M059J (cell line): ENCODE measurements at regions not wholly inside any gene's neighbourhood (a gene's known extent, or its start where the extent isn't known, plus 50 kb on each side); places are given as distances from the start of the nearest gene placed in this dataset.
"Not testable (repeated sequence)": the region's sequence is repeated elsewhere in the genome, so short reads cannot be mapped to it uniquely, and the experiment has no call there.

ENCODE experiments used
- DNase-seq: peaks from one replicate; pipeline ENCODE4 v3.0.0-alpha.2; 2012; ENCODE audit warnings: low read depth

DNA sequence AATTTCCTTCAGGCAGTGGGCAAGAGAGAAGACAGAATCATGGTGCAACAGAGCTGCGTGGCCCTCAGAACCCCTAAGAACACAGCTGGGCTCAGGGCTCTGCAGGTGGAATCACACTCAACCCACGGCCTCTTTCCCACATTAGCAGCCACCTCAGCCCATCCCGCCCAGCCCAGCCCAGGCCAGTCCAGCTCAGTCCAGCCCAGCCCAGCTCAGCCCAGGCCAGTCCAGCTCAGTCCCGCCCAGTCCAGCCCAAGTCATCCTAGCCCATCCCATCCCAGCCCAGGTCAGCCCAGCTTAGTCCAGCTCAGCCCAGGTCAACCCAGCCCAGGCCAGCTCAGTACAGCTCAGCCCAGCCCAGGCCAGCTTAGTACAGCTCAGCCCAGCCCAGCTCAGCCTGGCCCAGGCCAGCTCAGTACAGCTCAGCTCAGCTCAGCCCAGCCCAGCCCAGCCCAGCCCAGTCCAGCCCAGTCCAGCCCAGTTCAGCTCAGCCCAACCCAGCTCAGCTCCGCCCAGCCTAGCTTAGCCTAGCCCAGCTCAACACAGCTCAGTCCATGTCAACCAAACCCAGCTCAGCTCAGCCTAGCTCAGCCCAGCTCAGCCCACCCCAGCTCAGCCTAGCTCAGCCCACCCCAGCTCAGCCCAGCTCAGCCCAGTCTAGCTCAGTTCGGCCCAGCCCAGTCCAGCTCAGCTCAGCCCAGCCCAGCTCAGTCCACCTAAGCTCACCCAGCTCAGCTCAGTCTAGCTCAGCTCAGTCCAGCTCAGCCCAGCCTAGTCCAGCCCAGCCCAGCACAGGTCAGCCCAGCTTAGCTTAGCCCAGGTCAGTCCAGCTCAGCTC lies 183.1 kb downstream of the TMEM121 start:
- no peak for DNase-seq

- no peak for DNase-seq
Observed at GRCh38 chr14:105710119-105711043, 184.0 kb downstream of the TMEM121 start.

DNA sequence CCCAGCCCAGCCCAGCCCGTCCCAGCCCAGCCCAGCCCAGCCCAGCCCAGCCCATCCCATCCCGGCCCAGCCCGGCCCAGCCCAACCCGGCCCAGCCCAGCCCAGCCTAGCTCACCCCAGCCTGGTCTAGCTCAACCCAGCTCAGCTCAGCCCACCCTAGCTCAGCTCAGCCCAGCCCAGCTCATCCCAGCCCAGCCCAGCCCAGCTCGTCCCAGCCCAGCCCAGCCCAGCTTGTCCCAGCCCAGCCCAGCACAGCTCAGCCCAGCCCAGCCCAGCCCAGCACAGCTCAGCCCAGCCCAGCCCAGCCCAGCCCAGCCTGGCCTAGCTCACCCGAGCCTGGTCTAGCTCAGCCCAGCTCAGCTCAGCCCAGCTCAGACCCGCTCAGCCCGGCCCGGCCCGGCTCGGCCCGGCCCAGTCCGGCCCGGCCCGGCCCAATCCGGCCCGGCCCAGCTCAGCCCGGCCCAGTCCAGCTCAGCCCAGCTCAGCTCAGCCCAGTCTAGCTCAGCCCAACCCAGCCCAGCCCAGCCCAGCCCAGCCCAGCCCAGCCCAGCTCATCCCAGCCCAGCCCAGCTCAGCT lies 184.7 kb downstream of the TMEM121 start:
- DNase-seq, result no peak

- DNase-seq, result no peak
Observed at GRCh38 chr14:105711841-105712460, 185.6 kb downstream of the TMEM121 start.

- DNase-seq, result not testable (repeated sequence)
Observed at GRCh38 chr14:105712670-105713069, 186.3 kb downstream of the TMEM121 start.

- DNase-seq, result not testable (repeated sequence)
Observed at GRCh38 chr14:105713160-105713559, 186.8 kb downstream of the TMEM121 start.

DNA sequence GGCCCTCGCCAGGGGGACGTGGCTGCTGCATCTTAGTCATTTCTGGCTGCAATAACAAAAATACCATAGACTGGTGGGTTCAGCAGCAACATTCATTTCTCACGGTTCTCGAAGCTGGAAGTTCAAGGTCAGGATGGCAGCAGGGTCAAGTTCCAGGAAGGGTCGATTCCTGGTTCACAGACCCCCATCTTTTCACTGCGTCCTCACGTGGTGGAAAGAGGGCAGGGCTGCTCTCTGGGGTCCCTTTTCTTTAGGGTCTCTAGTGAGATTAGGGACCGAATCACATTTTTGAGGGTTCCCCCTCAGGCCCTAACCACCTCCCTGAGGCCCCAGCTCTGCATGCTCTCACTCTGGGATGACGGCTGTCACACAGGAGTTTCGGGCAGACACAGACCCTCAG lies 187.5 kb downstream of the TMEM121 start:
- DNase-seq, result not testable (repeated sequence)

- not testable (repeated sequence) for DNase-seq
Observed at GRCh38 chr14:105718787-105719186, 192.4 kb downstream of the TMEM121 start.

DNA sequence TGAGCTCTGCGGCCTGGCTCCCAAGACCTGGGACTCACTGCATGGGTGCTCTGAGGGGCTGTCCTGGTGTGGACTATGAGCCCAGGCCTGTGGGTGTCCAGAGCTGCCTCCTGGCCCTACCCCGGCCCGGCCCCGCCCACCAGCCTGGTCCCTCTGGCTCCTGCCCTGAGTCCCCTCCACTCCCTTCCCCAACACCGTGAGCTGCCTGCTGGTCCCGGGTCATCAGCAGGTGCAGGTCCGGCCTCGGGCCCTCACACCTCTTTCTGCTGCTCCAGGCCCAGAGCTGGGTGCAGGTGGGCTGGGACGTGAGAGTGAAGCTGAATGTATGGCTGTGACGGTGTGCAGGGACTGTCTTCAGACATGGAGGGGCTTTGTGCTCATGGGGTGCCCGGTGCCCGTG lies 193.7 kb downstream of the TMEM121 start:
- not testable (repeated sequence) for DNase-seq

- not testable (repeated sequence) for DNase-seq
Observed at GRCh38 chr14:105720852-105721601, 194.6 kb downstream of the TMEM121 start.

- not testable (repeated sequence) for DNase-seq
Observed at GRCh38 chr14:105721602-105721970, 195.2 kb downstream of the TMEM121 start.

DNA sequence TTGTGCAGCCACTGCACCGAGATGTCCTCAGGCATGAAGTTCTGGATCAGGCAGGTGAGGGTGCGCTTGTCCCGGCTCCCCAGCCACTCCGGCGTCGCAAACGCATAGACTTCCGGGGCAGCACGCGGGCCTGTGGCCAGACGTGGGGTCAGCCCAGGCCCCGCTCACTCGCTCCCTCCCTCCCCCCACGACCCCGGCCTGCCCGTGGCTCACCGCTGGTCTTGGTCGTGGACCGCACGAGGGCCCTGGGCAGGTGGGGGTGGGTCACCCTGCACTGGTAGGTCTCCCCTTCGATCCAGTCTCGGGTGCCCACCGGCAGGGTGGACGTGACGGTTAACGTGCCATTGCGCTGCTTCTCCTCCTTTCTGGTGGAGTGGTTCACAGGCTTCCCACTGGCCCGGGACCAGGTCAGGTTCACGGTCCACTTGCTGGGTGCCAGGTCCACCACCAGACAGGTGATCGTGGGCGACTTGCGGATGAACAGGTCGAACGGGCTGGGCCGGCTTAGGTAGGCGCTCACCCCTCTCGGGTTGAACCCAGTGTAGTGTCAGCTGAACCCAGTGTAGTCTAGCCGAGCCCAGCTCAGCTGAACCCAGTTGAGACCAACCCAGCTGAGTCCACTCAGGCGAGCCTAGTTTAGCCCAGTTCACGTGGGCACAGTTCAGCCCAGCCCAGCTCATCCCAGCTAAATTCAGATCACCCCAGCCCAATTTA lies 195.8 kb downstream of the TMEM121 start:
- not testable (repeated sequence) for DNase-seq

GRCh38 chr14:105723271-105723670 lies 196.9 kb downstream of the TMEM121 start:
- DNase-seq, result not testable (repeated sequence)

DNA sequence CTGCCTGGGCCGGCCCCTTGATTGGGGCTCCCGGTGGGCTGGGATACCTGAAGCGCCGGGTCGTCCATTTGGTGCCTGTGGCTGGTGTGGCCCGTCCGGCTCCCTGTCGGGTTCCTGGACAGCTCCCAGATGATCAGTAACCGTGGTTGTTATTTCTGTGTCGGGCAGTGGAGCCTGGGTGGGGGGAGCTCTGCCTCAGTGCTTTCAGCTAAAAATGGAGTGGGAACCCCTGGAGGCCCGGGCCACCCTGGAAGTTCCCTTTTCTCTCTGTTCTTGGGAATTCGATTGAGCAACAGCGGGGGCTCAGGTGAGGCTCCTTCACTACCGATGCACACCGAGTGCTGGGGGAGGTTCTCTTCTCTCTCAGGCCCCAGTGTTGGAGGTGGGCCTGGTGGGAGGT lies 197.4 kb downstream of the TMEM121 start:
- DNase-seq, result not testable (repeated sequence)

- DNase-seq, result not testable (repeated sequence)
Observed at GRCh38 chr14:105729825-105730368, 203.5 kb downstream of the TMEM121 start.

DNA sequence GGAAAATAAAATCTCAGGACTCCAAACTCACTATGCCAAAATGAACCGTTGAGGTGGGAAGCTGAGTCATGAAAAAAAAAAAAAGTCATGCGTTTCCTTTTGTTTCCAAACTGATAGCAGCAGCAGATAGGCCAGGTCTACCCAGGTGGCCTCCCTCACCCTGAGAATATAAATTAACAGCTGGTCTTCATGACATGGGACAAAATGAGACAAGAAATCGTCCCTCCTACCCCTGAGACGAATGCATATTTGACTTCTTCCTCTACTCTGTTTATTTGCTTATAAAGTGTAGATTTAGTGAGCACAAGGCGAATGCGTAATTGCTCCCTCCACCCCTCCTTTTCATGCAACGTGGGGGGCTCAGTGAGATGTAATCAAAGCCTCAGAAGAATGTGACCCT lies 204.3 kb downstream of the TMEM121 start:
- not testable (repeated sequence) for DNase-seq

GRCh38 chr14:105731221-105731985 lies 205.0 kb downstream of the TMEM121 start:
- DNase-seq, result not testable (repeated sequence)

DNA sequence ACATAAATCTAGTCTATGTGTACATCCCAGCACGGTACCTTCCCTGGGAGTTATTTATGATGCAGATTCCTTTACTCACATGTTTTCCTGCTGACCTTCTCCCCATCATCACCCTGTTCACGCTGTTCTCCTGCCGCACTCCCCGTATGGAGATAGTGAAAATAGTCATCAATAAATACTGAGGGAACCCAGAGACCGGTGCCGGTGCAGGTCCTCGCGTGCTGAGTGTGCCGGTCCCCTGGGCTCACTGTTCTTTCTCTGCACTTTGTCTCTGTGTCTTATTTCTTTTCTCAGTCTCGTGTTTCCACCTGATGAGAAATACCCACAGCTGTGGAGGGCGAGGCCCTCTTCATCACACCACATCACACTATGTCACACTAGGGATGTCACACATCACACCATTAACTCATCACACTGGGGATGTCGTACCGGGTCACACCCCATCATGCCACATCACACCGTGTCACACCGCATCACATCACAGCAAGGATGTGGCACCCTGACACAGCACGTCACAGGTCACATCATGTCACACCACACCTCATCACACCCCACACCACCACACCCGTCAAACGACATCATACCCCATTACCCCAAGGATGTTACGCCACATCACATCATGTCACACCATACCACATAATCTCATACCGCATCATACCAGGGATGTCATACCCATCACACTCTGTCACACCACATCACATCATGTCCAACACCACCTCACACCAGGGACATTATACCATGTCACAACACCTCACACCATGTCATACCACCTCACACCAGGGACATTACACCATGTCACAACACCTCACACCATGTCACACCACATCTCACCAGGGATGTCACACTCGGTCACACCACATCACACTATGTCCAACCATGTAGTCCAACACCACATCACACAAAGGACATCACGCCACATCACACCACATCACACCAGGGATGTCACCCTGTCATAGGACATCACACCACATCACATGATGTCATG lies 207.0 kb downstream of the TMEM121 start:
- DNase-seq, result no peak
